Lung (tissue), 11 donors: ENCODE measurements at regions not wholly inside any gene's neighbourhood (a gene's known extent, or its start where the extent isn't known, plus 50 kb on each side); places are given as distances from the start of the nearest gene placed in this dataset.

Source experiments
- ATAC-seq: fragments of 200-7000 bp; cut with Tn5 transposase; one replicate; pipeline ENCODE4 v1.9.1; 2020; ENCODE audit warnings: moderate number of reproducible peaks; ENCODE audit not compliant: insufficient read depth, low FRiP score
- DNase-seq, 3 donors: peaks; one replicate each; pipeline ENCODE4 v3.0.0-alpha.2; 2013 to 2017
- H3K27ac ChIP-seq, 2 donors: one replicate each; pipeline ENCODE4 v1.5.1; 2013; ENCODE audit warnings: mild to moderate bottlenecking in 2 of 2, moderate library complexity in 2 of 2, control low read depth in 1 of 2, inconsistent platforms in 1 of 2, low read depth in 1 of 2, low read length in 1 of 2
- H3K27me3 ChIP-seq, 3 donors: one replicate each; pipeline ENCODE4 v1.5.1; 2013; ENCODE audit warnings: low read length in 2 of 3; ENCODE audit not compliant: control insufficient read depth in 3 of 3, insufficient read depth in 3 of 3
- H3K36me3 ChIP-seq, 4 donors: one replicate each; pipeline ENCODE4 v1.5.1; 2013; ENCODE audit warnings: low read length in 4 of 4, mild to moderate bottlenecking in 1 of 4, moderate library complexity in 1 of 4; ENCODE audit not compliant: control insufficient read depth in 4 of 4, insufficient read depth in 4 of 4
- H3K4me1 ChIP-seq, 5 donors: one replicate each; pipeline ENCODE4 v1.5.1; 2013; ENCODE audit warnings: low read length in 5 of 5, mild to moderate bottlenecking in 2 of 5, moderate library complexity in 1 of 5; ENCODE audit not compliant: control insufficient read depth in 5 of 5, insufficient read depth in 5 of 5
- H3K4me3 ChIP-seq: one replicate; pipeline ENCODE4 v1.5.1; 2013; ENCODE audit warnings: mild to moderate bottlenecking, control low read depth, moderate library complexity
- H3K9ac ChIP-seq, 2 donors: one replicate each; pipeline ENCODE4 v1.5.1; 2013; ENCODE audit warnings: low read length in 2 of 2, control low read depth in 1 of 2; ENCODE audit not compliant: insufficient read depth in 1 of 2
- H3K9me3 ChIP-seq, 4 donors: one replicate each; pipeline ENCODE4 v1.5.1; 2013; ENCODE audit warnings: low read length in 3 of 4, mild to moderate bottlenecking in 1 of 4, moderate library complexity in 1 of 4; ENCODE audit not compliant: control insufficient read depth in 4 of 4, insufficient read depth in 3 of 4
- CTCF ChIP-seq: IDR thresholded peaks from 2 replicates; pipeline ENCODE4 v1.5.1; 2012; ENCODE audit warnings: mild to moderate bottlenecking; ENCODE audit errors: control extremely low read depth, extremely low read depth
- WGBS, 2 donors: extraction: QIAGEN DNeasy Blood & Tissue Kit; methylation state at CpG; one replicate each; pipeline ENCODE4 v1.1.7; 2013; 5-methylcytosine and 5-hydroxymethylcytosine counted together
- donor health status: control.
- donor health status: control.
- donor health status: Bipolar disorder and iron deficiency.
- donor health status: healthy.
- donor health status: DM: yes; HTN: yes; CAD: no.

- DNase-seq: no peak
- no peak overlapping the region for H3K4me3 ChIP-seq
- no peak overlapping the region for H3K27ac ChIP-seq
- 75 to 85% methylated on average over 3 of the region's 3 CpGs for WGBS, 2 donors
- TF ChIP-seq CTCF: no peak
- H3K4me1 ChIP-seq: no peaks in the 10 kb centered on the region
- no peaks in the 10 kb centered on the region for H3K36me3 ChIP-seq
- no peaks in the 10 kb centered on the region for H3K9me3 ChIP-seq
- H3K27me3 ChIP-seq: no peaks in the 10 kb centered on the region
- ATAC-seq: no peak
- H3K9ac ChIP-seq: no peak overlapping the region
Measured at GRCh38 chr2:180743401-180743800, 237.0 kb upstream of the UBE2E3 start.

- Histone ChIP-seq H3K36me3 (no peaks in the 10 kb centered on the region), H3K9me3 (no peaks in the 10 kb centered on the region), H3K9ac (no peak overlapping the region), H3K27ac (no peak overlapping the region), H3K4me3 (no peak overlapping the region), H3K27me3 (no peaks in the 10 kb centered on the region), H3K4me1 (no peaks in the 10 kb centered on the region)
- ATAC-seq: no peak
- no peak for TF ChIP-seq CTCF
- WGBS, 2 donors: 66 to 74% methylated on average over 4 of the region's 4 CpGs
- no peak for DNase-seq
Measured at GRCh38 chr2:180742801-180743200, 237.6 kb upstream of the UBE2E3 start.

- DNase-seq: no peak
- TF ChIP-seq CTCF: no peak
- H3K36me3 ChIP-seq: no peaks in the 10 kb centered on the region
- 78% methylated on average over 1 of the region's 1 CpG for WGBS, 2 donors
- H3K4me1 ChIP-seq: no peaks in the 10 kb centered on the region
- peaks cover 0 to 3% (median 0%) of the 10 kb centered on the region in 3 donors for H3K27me3 ChIP-seq
- H3K9me3 ChIP-seq: no peaks in the 10 kb centered on the region
- no peak for ATAC-seq
- no peak overlapping the region for H3K27ac ChIP-seq
- H3K4me3 ChIP-seq: no peak overlapping the region
- H3K9ac ChIP-seq: no peak overlapping the region
Measured at GRCh38 chr2:180739070-180739469, 241.3 kb upstream of the UBE2E3 start.

- 72 to 83% methylated on average over 2 of the region's 2 CpGs for WGBS, 2 donors
- no peak for ATAC-seq
Measured at GRCh38 chr2:180735799-180736198, 244.6 kb upstream of the UBE2E3 start.

More at GRCh38 chr2:180735799-180736198, 244.6 kb upstream of the UBE2E3 start:
- H3K4me3 ChIP-seq: no peak overlapping the region
- no peak overlapping the region for H3K9ac ChIP-seq
- H3K36me3 ChIP-seq: no peaks in the 10 kb centered on the region
- H3K27ac ChIP-seq: no peak overlapping the region
- no peaks in the 10 kb centered on the region for H3K9me3 ChIP-seq
- H3K4me1 ChIP-seq: no peaks in the 10 kb centered on the region
- DNase-seq: no peak
- H3K27me3 ChIP-seq: peaks cover 0 to 3% (median 0%) of the 10 kb centered on the region in 3 donors
- no peak for TF ChIP-seq CTCF
